SK-N-SH (cell line): ENCODE measurements at regions not wholly inside any gene's neighbourhood (a gene's known extent, or its start where the extent isn't known, plus 50 kb on each side); places are given as distances from the start of the nearest gene placed in this dataset.

ENCODE experiments used
- CTCF ChIA-PET: fragments of 300-600, 350-600 bp; formaldehyde crosslinking; extraction: SDS; loops from one replicate; lab custom pipeline; 2021; lab: Yijun Ruan, JAX
- POLR2A ChIA-PET: fragments of 350-600 bp; sonication (Branson Sonifier 250); formaldehyde crosslinking; extraction: SDS; loops from one replicate; lab custom pipeline; 2020; ENCODE audit warnings: antibody characterized with exemption, inconsistent platforms; lab: Yijun Ruan, JAX
- DNase-seq: peaks from one replicate; pipeline ENCODE4 v3.0.0; 2012
- H2AFZ ChIP-seq: fragments of 200-600 bp; sonication (generic); 2 replicates; pipeline ENCODE4 v1.8.1; 2016; ENCODE audit warnings: antibody characterized with exemption, mild to moderate bottlenecking, low read depth
- H3F3A ChIP-seq: fragments of 200-600 bp; sonication (generic); replicated peaks from 2 replicates; pipeline ENCODE3; 2016; ENCODE audit warnings: antibody characterized with exemption, mild to moderate bottlenecking; ENCODE audit not compliant: insufficient read depth
- H3K27ac ChIP-seq, 2 experiments: fragments of 200-500 bp in 1 of 2; fragments of 200-600 bp in 1 of 2; sonication (Bioruptor generic) in 1 of 2; sonication (generic), shearing (Covaris generic) in 1 of 2; 2 replicates each; pipeline versions ENCODE4 v1.5.1 to v1.6.1; 2014 to 2016; ENCODE audit warnings: low read depth in 2 of 2, inconsistent platforms in 1 of 2, low read length in 1 of 2, mild to moderate bottlenecking in 1 of 2, mixed read lengths in 1 of 2
- H3K27me3 ChIP-seq: fragments of 200-600 bp; sonication (generic), shearing (Covaris generic); 2 replicates; pipeline ENCODE4 v1.6.1; 2016; ENCODE audit warnings: mixed run types; ENCODE audit not compliant: insufficient read depth
- H3K36me3 ChIP-seq, 2 experiments: fragments of 200-500 bp in 1 of 2; fragments of 200-600 bp in 1 of 2; sonication (Bioruptor generic) in 1 of 2; sonication (generic) in 1 of 2; replicated peaks in 1 of 2; 2 replicates each; pipeline versions ENCODE3 to v1.5.1; 2014 to 2016; ENCODE audit warnings: low read length in 1 of 2, mild to moderate bottlenecking in 1 of 2; ENCODE audit not compliant: insufficient read depth in 2 of 2, control insufficient read depth in 1 of 2
- H3K4me1 ChIP-seq, 2 experiments: fragments of 200-500 bp in 1 of 2; fragments of 200-600 bp in 1 of 2; sonication (Bioruptor generic) in 1 of 2; sonication (generic), shearing (Covaris generic) in 1 of 2; 2 replicates each; pipeline versions ENCODE4 v1.5.1 to v1.6.1; 2014 to 2016; ENCODE audit warnings: low read depth in 1 of 2, low read length in 1 of 2, mixed run types in 1 of 2; ENCODE audit not compliant: insufficient read depth in 2 of 2, control insufficient read depth in 1 of 2
- H3K4me2 ChIP-seq: fragments of 200-600 bp; sonication (generic), shearing (Covaris generic); 2 replicates; pipeline ENCODE4 v1.6.1; 2017; ENCODE audit warnings: mixed run types
- H3K4me3 ChIP-seq, 2 experiments: fragments of 200-500 bp in 1 of 2; fragments of 200-600 bp in 1 of 2; sonication (Bioruptor generic) in 1 of 2; sonication (generic), shearing (Covaris generic) in 1 of 2; 2 replicates each; pipeline versions ENCODE4 v1.5.1 to v1.8.1; 2014 to 2016; ENCODE audit warnings: low read depth in 2 of 2, inconsistent platforms in 1 of 2, low read length in 1 of 2, mild to moderate bottlenecking in 1 of 2, mixed read lengths in 1 of 2, moderate library complexity in 1 of 2
- H3K79me2 ChIP-seq: fragments of 200-600 bp; sonication (generic); 2 replicates; pipeline ENCODE4 v1.8.1; 2017; ENCODE audit warnings: mild to moderate bottlenecking; ENCODE audit not compliant: insufficient read depth
- H3K9ac ChIP-seq: fragments of 200-600 bp; sonication (generic); 2 replicates; pipeline ENCODE4 v1.6.1; 2017; ENCODE audit warnings: mixed run types
- H3K9me2 ChIP-seq: fragments of 200-600 bp; sonication (generic); 2 replicates; pipeline ENCODE4 v1.6.1; 2017; ENCODE audit warnings: mixed run types
- H3K9me3 ChIP-seq: fragments of 200-600 bp; sonication (generic); 2 replicates; pipeline ENCODE4 v1.6.1; 2017; ENCODE audit warnings: mixed run types, mild to moderate bottlenecking, moderate library complexity
- H4K20me1 ChIP-seq: fragments of 200-600 bp; sonication (generic); 2 replicates; pipeline ENCODE4 v1.6.1; 2017; ENCODE audit warnings: mild to moderate bottlenecking, mixed run types; ENCODE audit not compliant: insufficient read depth
- EP300 ChIP-seq, 2 experiments: IDR thresholded peaks; 2 replicates each; pipeline versions ENCODE4 v1.4.0 to v1.6.1; 2012; ENCODE audit warnings: borderline replicate concordance in 1 of 2, low read depth in 1 of 2, low read length in 1 of 2
- FOXJ3 ChIP-seq: sonication (generic); formaldehyde crosslinking; IDR thresholded peaks from 2 replicates; pipeline ENCODE4 v1.5.1; 2020; ENCODE audit warnings: mild to moderate bottlenecking, missing genetic modification reagents
- GABPA ChIP-seq: IDR thresholded peaks from 2 replicates; pipeline ENCODE4 v1.4.0; 2012; ENCODE audit warnings: low read depth, mild to moderate bottlenecking
- GATA2 ChIP-seq: sonication (generic); formaldehyde crosslinking; IDR thresholded peaks from 2 replicates; pipeline ENCODE4 v1.5.0; 2020; ENCODE audit warnings: mild to moderate bottlenecking, missing genetic modification reagents
- MXI1 ChIP-seq: IDR thresholded peaks from 2 replicates; pipeline ENCODE4 v1.6.1; 2012; ENCODE audit warnings: mild to moderate bottlenecking, low read depth, low read length, improper control_type of control experiment
- NFIC ChIP-seq: IDR thresholded peaks from 2 replicates; pipeline ENCODE4 v1.4.0; 2012; ENCODE audit warnings: borderline replicate concordance
- NRF1 ChIP-seq: IDR thresholded peaks from 2 replicates; pipeline ENCODE4 v1.6.1; 2012; ENCODE audit warnings: low read depth, mild to moderate bottlenecking, low read length
- PBX3 ChIP-seq: IDR thresholded peaks from 2 replicates; pipeline ENCODE4; 2012
- POLR2AphosphoS5 ChIP-seq: IDR thresholded peaks from 2 replicates; pipeline ENCODE4 v1.6.1; 2012; ENCODE audit warnings: low read depth, low read length
- RAD21 ChIP-seq: IDR thresholded peaks from 2 replicates; pipeline ENCODE4 v1.6.1; 2012; ENCODE audit warnings: mild to moderate bottlenecking, low read length
- RXRA ChIP-seq: IDR thresholded peaks from 2 replicates; pipeline ENCODE4 v1.4.0; 2012; ENCODE audit warnings: low read depth, mild to moderate bottlenecking, borderline replicate concordance
- SMC3 ChIP-seq: IDR thresholded peaks from 2 replicates; pipeline ENCODE4 v1.6.1; 2012; ENCODE audit warnings: low read depth, low read length, improper control_type of control experiment
- TEAD4 ChIP-seq: IDR thresholded peaks from 2 replicates; pipeline ENCODE4 v1.4.0; 2012; ENCODE audit warnings: mild to moderate bottlenecking, borderline replicate concordance; ENCODE audit not compliant: insufficient read depth
- USF1 ChIP-seq: IDR thresholded peaks from 2 replicates; pipeline ENCODE4 v1.4.0; 2012; ENCODE audit warnings: low read depth, borderline replicate concordance
- YY1 ChIP-seq: IDR thresholded peaks from 2 replicates; pipeline ENCODE4 v1.4.0; 2012; ENCODE audit warnings: low read depth, mild to moderate bottlenecking
- WGBS: methylation state at CpG from one replicate; pipeline ENCODE4 v1.1.6; 2017; ENCODE audit warnings: low lambda C conversion rate; 5-methylcytosine and 5-hydroxymethylcytosine counted together
- TF ChIP-seq, protein P1 (sequence below): IDR thresholded peaks from 2 replicates; pipeline ENCODE4 v1.4.0; 2012; ENCODE audit warnings: low read depth, borderline replicate concordance
- TF ChIP-seq, protein P2 (sequence below): fragments of 150-350 bp; IDR thresholded peaks from 2 replicates; pipeline ENCODE4 v1.6.1; 2016; ENCODE audit warnings: mild to moderate bottlenecking, low read depth, low read length

GRCh38 chr20:39163993-39164392 is 201.8 kb downstream of the DHX35 start (continued):
- TF ChIP-seq PBX3 (no peak), FOXJ3 (no peak), USF1 (no peak)
- TF ChIP-seq, protein P1, sequence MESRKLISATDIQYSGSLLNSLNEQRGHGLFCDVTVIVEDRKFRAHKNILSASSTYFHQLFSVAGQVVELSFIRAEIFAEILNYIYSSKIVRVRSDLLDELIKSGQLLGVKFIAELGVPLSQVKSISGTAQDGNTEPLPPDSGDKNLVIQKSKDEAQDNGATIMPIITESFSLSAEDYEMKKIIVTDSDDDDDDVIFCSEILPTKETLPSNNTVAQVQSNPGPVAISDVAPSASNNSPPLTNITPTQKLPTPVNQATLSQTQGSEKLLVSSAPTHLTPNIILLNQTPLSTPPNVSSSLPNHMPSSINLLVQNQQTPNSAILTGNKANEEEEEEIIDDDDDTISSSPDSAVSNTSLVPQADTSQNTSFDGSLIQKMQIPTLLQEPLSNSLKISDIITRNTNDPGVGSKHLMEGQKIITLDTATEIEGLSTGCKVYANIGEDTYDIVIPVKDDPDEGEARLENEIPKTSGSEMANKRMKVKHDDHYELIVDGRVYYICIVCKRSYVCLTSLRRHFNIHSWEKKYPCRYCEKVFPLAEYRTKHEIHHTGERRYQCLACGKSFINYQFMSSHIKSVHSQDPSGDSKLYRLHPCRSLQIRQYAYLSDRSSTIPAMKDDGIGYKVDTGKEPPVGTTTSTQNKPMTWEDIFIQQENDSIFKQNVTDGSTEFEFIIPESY: no peak

DNA sequence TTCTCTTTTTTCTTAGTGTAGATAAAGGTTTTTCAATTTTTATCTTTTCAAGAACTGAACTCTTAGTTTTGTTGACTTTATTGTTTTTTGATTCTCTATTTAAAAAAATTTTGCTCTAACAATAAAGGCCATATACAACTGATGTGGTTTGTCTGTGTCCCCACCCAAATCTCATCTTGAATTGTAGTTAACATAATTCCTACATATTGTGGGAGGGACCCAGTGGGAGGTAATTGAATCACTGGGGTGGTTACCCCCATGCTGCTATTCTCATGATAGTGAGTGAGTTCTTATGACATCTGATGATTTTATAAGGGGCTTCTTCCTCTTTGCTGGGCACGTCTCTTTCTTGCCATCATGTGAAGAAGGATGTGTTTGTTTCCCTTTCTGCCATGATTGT is 199.8 kb downstream of the DHX35 start:
- no peak for TF ChIP-seq YY1
- TF ChIP-seq RAD21: no peak
- no peak for TF ChIP-seq RXRA
- TF ChIP-seq GABPA: no peak
- no peak for TF ChIP-seq POLR2AphosphoS5
- TF ChIP-seq MXI1: no peak
- no peak for DNase-seq
- no peaks in the 10 kb centered on the region for H3K79me2 ChIP-seq
- H4K20me1 ChIP-seq: no peaks in the 10 kb centered on the region
- no peaks in the 10 kb centered on the region for H3K9me3 ChIP-seq
- H3K27me3 ChIP-seq: no peaks in the 10 kb centered on the region
- H2AFZ ChIP-seq: no peak overlapping the region
- no peak overlapping the region for H3K9ac ChIP-seq
- no peak overlapping the region for H3K27ac ChIP-seq
- ChIA-PET POLR2A (no interaction called here), CTCF (no interaction called here)
- no peaks in the 10 kb centered on the region for H3K4me1 ChIP-seq
- H3K36me3 ChIP-seq: no peaks in the 10 kb centered on the region
- H3K9me2 ChIP-seq: no peaks in the 10 kb centered on the region
- no peak overlapping the region for H3K4me3 ChIP-seq
- H3F3A ChIP-seq: no peaks in the 10 kb centered on the region
- no peak overlapping the region for H3K4me2 ChIP-seq
- WGBS: 9% methylated on average over 1 of the region's 1 CpG

DNA sequence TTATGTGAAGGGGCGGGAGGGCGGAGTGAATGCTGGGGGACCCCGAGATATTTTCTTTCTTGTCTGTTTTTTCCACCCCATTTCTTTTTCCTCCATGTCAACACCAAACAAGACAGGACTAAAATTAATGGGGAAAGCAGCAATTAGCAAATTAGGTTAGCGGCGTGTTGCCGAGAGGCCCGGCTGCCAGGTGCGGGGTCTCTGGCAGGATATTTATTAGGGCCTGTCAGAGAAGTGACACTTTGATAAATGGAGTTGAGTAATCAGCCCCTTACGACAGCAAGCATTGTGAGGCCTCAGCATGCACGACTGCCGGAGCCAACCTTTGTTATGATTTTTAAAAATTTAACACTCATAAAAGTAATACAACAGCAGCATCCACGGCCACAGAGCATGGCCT is 193.8 kb downstream of the DHX35 start:
- H3F3A ChIP-seq: no peaks in the 10 kb centered on the region
- no peaks in the 10 kb centered on the region for H3K9me3 ChIP-seq
- TF ChIP-seq MXI1 (no peak), GATA2 (no peak), NFIC (no peak), TEAD4 (no peak), NRF1 (no peak), RXRA (no peak), RAD21 (no peak), SMC3 (no peak), EP300 (IDR thresholded peaks at IDR 0.05; ENCODE audit: borderline replicate concordance in 1 of 2, low read depth in 1 of 2, low read length in 1 of 2) (no peak), PBX3 (no peak)
- TF ChIP-seq, protein P2, sequence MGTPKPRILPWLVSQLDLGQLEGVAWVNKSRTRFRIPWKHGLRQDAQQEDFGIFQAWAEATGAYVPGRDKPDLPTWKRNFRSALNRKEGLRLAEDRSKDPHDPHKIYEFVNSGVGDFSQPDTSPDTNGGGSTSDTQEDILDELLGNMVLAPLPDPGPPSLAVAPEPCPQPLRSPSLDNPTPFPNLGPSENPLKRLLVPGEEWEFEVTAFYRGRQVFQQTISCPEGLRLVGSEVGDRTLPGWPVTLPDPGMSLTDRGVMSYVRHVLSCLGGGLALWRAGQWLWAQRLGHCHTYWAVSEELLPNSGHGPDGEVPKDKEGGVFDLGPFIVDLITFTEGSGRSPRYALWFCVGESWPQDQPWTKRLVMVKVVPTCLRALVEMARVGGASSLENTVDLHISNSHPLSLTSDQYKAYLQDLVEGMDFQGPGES: no peak
- no peaks in the 10 kb centered on the region for H3K27me3 ChIP-seq
- no peaks in the 10 kb centered on the region for H3K36me3 ChIP-seq
- H2AFZ ChIP-seq: no peak overlapping the region
- ChIA-PET POLR2A (no interaction called here), CTCF (no interaction called here)
- no peak overlapping the region for H3K4me2 ChIP-seq
- no peak overlapping the region for H3K9ac ChIP-seq
- 44% methylated on average over 12 of the region's 12 CpGs for WGBS
- H3K4me3 ChIP-seq: no peak overlapping the region
- no peak for DNase-seq
- H3K79me2 ChIP-seq: no peaks in the 10 kb centered on the region
- H3K27ac ChIP-seq: no peak overlapping the region
- no peaks in the 10 kb centered on the region for H3K9me2 ChIP-seq
- H4K20me1 ChIP-seq: no peaks in the 10 kb centered on the region
- no peaks in the 10 kb centered on the region for H3K4me1 ChIP-seq
